Panc1 (cell line): ENCODE measurements at regions not wholly inside any gene's neighbourhood (a gene's known extent, or its start where the extent isn't known, plus 50 kb on each side); places are given as distances from the start of the nearest gene placed in this dataset.

ENCODE experiments used
- ATAC-seq: fragments of 200-7000 bp; cut with Tn5 transposase; 2 replicates; pipeline ENCODE4 v1.9.1; 2020; ENCODE audit warnings: mild to moderate bottlenecking, moderate library complexity
- BruUV-seq: library from RNA; stranded (reverse); fragments of 400-500 nt; replicated peaks from 2 replicates; lab custom pipeline; 2021; lab: Mats Ljungman, UMichigan
- CTCF ChIA-PET: fragments of 300-600 bp; sonication (Branson Sonifier 250); formaldehyde crosslinking; loops from one replicate; lab custom pipeline; 2022; ENCODE audit warnings: antibody characterized with exemption; lab: Charles Lee
- POLR2A ChIA-PET: fragments of 300-600 bp; sonication (Branson Sonifier 250); formaldehyde crosslinking; loops from one replicate; lab custom pipeline; 2022; ENCODE audit warnings: antibody characterized with exemption; lab: Charles Lee
- DNase-seq: peaks from one replicate; pipeline ENCODE4 v3.0.0-alpha.2; 2010; ENCODE audit warnings: low read depth, low spot score
- H3K27ac ChIP-seq: 2 replicates; pipeline ENCODE4 v1.5.1; 2011; ENCODE audit warnings: mild to moderate bottlenecking, low read length, inconsistent platforms
- H3K27me3 ChIP-seq: fragments of 200-500 bp; sonication (Bioruptor generic); 2 replicates; pipeline ENCODE4 v1.6.0; 2014; ENCODE audit warnings: low read length, inconsistent platforms; ENCODE audit not compliant: control insufficient read depth, insufficient read depth
- H3K36me3 ChIP-seq: fragments of 200-500 bp; sonication (Bioruptor generic); 2 replicates; pipeline ENCODE4 v1.5.1; 2014; ENCODE audit warnings: inconsistent platforms, mild to moderate bottlenecking, low read length, moderate library complexity; ENCODE audit not compliant: control insufficient read depth, insufficient read depth
- H3K4me1 ChIP-seq: 2 replicates; pipeline ENCODE4 v1.5.1; 2011; ENCODE audit warnings: inconsistent platforms, mild to moderate bottlenecking, low read length, moderate library complexity; ENCODE audit not compliant: control insufficient read depth, insufficient read depth
- H3K4me3 ChIP-seq, 2 experiments: 2 replicates each; pipeline ENCODE4 v1.5.1; 2011 to 2012; ENCODE audit warnings: low read depth in 2 of 2, low read length in 2 of 2, mild to moderate bottlenecking in 2 of 2, inconsistent platforms in 1 of 2, moderate library complexity in 1 of 2
- H3K9me3 ChIP-seq: fragments of 200-500 bp; sonication (Bioruptor generic); 2 replicates; pipeline ENCODE4 v1.5.1; 2014; ENCODE audit warnings: low read depth, mild to moderate bottlenecking, inconsistent platforms, low read length, moderate library complexity; ENCODE audit not compliant: control insufficient read depth, insufficient read depth
- POLR2AphosphoS5 ChIP-seq: IDR thresholded peaks from 2 replicates; pipeline ENCODE4 v1.6.1; 2012; ENCODE audit warnings: mild to moderate bottlenecking, low read depth, low read length, moderate library complexity
- SIN3A ChIP-seq: IDR thresholded peaks from 2 replicates; pipeline ENCODE4 v1.6.1; 2012; ENCODE audit warnings: low read depth, mild to moderate bottlenecking, low read length, moderate library complexity, borderline replicate concordance; ENCODE audit not compliant: insufficient read depth
- TCF7L2 ChIP-seq: IDR thresholded peaks from 2 replicates; pipeline ENCODE4 v1.6.1; 2011; ENCODE audit warnings: mild to moderate bottlenecking, low read depth, low read length, inconsistent platforms
- in situ Hi-C: cut with HindIII; loops from 2 replicates; pipeline ENCODE4 v1.10.0; 2016; ENCODE audit warnings: low sequenced_read_pairs, low pct_unique_long_range_greater_than_20kb
- intact Hi-C: fragments of 100-400 bp; cut with micrococcal nuclease; formaldehyde crosslinking; loops from one replicate; pipeline ENCODE4 v1.10.0; 2022; ENCODE audit not compliant: unreplicated experiment
- TF ChIP-seq, protein P1 (sequence below), 2 experiments: IDR thresholded peaks; 2 replicates each; pipeline ENCODE4 v1.6.1; 2011 to 2012; ENCODE audit warnings: low read depth in 2 of 2, control low read depth in 1 of 2, low read length in 1 of 2, mild to moderate bottlenecking in 1 of 2, moderate library complexity in 1 of 2; ENCODE audit not compliant: insufficient read depth in 1 of 2
- TF ChIP-seq, protein P2 (sequence below): fragments of 450-650 bp; IDR thresholded peaks from 2 replicates; pipeline ENCODE4 v1.5.1; 2017; ENCODE audit warnings: mild to moderate bottlenecking

DNA sequence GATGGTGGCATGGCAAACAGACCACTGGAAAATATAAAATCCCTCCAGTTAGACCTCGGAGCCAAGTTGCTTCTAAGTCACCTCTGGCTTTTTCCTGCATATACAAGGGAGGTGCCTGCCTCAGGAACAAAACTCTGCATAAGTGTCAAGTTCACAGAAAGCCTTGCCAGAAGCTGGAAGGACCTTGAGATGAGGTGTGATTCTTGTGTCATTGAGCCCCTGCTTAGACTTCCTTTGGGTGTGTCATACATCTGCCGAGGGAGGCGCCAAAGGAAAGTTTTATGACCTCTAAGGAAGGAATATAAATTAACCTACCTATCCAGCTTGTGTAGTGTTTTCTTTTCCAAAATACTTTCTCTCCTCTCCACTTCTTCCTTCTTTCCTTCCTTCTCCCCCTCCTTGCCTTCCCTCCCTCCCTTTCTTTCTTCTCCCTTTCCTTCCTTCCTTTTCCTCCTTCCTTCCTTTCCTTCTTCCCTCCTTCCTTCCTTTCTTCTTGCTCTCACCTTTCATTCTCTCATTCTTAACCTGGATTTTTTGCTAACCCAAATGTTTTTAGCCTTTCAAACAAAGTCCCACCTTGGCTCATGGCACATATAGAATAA is 75.2 kb downstream of the TRIL start:
- CTCF ChIA-PET = no interaction called here

GRCh38 chr7:28879105-28879504 is 79.0 kb downstream of the TRIL start:
- Histone ChIP-seq H3K4me1 (no peaks in the 10 kb centered on the region), H3K36me3 (no peaks in the 10 kb centered on the region), H3K27ac (no peak overlapping the region), H3K4me3 (no peak overlapping the region), H3K27me3 (peaks cover 6% of the 10 kb centered on the region), H3K9me3 (no peaks in the 10 kb centered on the region)
- TF ChIP-seq, protein P1, sequence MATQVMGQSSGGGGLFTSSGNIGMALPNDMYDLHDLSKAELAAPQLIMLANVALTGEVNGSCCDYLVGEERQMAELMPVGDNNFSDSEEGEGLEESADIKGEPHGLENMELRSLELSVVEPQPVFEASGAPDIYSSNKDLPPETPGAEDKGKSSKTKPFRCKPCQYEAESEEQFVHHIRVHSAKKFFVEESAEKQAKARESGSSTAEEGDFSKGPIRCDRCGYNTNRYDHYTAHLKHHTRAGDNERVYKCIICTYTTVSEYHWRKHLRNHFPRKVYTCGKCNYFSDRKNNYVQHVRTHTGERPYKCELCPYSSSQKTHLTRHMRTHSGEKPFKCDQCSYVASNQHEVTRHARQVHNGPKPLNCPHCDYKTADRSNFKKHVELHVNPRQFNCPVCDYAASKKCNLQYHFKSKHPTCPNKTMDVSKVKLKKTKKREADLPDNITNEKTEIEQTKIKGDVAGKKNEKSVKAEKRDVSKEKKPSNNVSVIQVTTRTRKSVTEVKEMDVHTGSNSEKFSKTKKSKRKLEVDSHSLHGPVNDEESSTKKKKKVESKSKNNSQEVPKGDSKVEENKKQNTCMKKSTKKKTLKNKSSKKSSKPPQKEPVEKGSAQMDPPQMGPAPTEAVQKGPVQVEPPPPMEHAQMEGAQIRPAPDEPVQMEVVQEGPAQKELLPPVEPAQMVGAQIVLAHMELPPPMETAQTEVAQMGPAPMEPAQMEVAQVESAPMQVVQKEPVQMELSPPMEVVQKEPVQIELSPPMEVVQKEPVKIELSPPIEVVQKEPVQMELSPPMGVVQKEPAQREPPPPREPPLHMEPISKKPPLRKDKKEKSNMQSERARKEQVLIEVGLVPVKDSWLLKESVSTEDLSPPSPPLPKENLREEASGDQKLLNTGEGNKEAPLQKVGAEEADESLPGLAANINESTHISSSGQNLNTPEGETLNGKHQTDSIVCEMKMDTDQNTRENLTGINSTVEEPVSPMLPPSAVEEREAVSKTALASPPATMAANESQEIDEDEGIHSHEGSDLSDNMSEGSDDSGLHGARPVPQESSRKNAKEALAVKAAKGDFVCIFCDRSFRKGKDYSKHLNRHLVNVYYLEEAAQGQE (IDR thresholded peaks at IDR 0.05; ENCODE audit: insufficient read depth in 1 of 2, low read depth in 2 of 2, low read length in 1 of 2) = no peak
- no peak for TF ChIP-seq SIN3A
- intact Hi-C loops (no loop called here), in situ Hi-C loops (no loop called here)
- ATAC-seq (no peak), DNase-seq (no peak)
- BruUV-seq = no TSS peak
- POLR2A ChIA-PET = no interaction called here
- CTCF ChIA-PET = no interaction called here

More for the DNA sequence above, 75.2 kb downstream of the TRIL start:
- no peak overlapping the region for H3K4me3 ChIP-seq
- no TSS peak for BruUV-seq
- intact Hi-C loops (no loop called here), in situ Hi-C loops (no loop called here)
- peaks cover 17% of the 10 kb centered on the region for H3K27me3 ChIP-seq
- no peak overlapping the region for H3K27ac ChIP-seq
- POLR2A ChIA-PET = no interaction called here
- H3K4me1 ChIP-seq = no peaks in the 10 kb centered on the region
- DNase-seq = no peak
- H3K9me3 ChIP-seq = no peaks in the 10 kb centered on the region
- TF ChIP-seq, protein P2, sequence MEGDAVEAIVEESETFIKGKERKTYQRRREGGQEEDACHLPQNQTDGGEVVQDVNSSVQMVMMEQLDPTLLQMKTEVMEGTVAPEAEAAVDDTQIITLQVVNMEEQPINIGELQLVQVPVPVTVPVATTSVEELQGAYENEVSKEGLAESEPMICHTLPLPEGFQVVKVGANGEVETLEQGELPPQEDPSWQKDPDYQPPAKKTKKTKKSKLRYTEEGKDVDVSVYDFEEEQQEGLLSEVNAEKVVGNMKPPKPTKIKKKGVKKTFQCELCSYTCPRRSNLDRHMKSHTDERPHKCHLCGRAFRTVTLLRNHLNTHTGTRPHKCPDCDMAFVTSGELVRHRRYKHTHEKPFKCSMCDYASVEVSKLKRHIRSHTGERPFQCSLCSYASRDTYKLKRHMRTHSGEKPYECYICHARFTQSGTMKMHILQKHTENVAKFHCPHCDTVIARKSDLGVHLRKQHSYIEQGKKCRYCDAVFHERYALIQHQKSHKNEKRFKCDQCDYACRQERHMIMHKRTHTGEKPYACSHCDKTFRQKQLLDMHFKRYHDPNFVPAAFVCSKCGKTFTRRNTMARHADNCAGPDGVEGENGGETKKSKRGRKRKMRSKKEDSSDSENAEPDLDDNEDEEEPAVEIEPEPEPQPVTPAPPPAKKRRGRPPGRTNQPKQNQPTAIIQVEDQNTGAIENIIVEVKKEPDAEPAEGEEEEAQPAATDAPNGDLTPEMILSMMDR = 0 out of 2 replicates have a peak, but pooled peaks have one; percentile 10
- TF ChIP-seq POLR2AphosphoS5 (no peak), SIN3A (no peak)
- no peak for ATAC-seq
- no peaks in the 10 kb centered on the region for H3K36me3 ChIP-seq

- BruUV-seq = no TSS peak
- POLR2A ChIA-PET = no interaction called here
Observed at GRCh38 chr7:28878481-28878880, 79.6 kb downstream of the TRIL start.

More at GRCh38 chr7:28878481-28878880, 79.6 kb downstream of the TRIL start:
- intact Hi-C loops (no loop called here), in situ Hi-C loops (no loop called here)
- Histone ChIP-seq H3K27ac (no peak overlapping the region), H3K36me3 (no peaks in the 10 kb centered on the region), H3K27me3 (peaks cover 6% of the 10 kb centered on the region), H3K4me1 (no peaks in the 10 kb centered on the region), H3K9me3 (no peaks in the 10 kb centered on the region), H3K4me3 (no peak overlapping the region)
- TF ChIP-seq TCF7L2 = no peak
- DNase-seq (no peak), ATAC-seq (no peak)
- CTCF ChIA-PET = interaction anchor here (1.0 kb wide), 1 partner anchor 49 kb away, joined by 3 read pairs; no protein-coding TSS in a partner anchor
